ENCODE measurements at regions not wholly inside any gene's neighbourhood (a gene's known extent, or its start where the extent isn't known, plus 50 kb on each side); places are given as distances from the start of the nearest gene placed in this dataset.

DNA sequence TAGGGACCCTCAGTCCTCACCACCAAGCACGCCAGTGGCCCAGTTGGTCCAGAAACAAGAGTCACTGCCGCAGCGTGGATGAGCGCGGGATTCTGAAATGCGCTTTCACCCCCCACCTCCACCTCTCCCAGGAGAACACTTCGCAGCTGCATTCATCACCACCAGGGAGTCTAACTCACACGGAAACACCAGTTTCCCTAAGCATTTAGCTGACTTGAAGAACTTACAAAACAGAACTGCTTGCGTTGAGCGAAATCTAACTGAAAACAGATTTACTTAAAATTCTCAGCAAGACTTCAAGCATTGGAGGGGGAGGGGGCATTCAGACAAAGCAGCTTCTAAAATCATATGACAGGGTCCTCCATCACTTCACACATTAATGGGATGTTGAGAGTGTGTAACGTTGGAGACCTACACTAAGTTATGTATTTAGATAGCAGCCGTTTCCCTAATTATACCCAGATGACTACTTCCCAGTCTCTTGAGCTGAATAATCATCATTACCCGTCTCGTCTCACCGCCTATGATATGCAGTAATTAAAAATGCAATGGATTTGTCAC, 258.2 kb upstream of the IRS2 start:
- Histone ChIP-seq H3K27me3 (ENCODE audit: insufficient read depth, low read length) (no peaks in the 10 kb centered on the region), H3K79me2 (ENCODE audit: insufficient read depth, low read length) (no peaks in the 10 kb centered on the region), H3K4me1 (ENCODE audit: insufficient read depth, low read length) (peaks cover 3% of the 10 kb centered on the region; the same call in 1 of the 2 replicates), H4K5ac (ENCODE audit: insufficient read length, low read depth, low read length) (no peak overlapping the region), H3K56ac (ENCODE audit: insufficient read length, low read depth, low read length) (no peak overlapping the region), H2BK12ac (ENCODE audit: insufficient read length, low read depth, low read length) (no peak overlapping the region), H4K8ac (replicated peaks; ENCODE audit: insufficient read length, low read depth, low read length) (no peak overlapping the region), H2AFZ (ENCODE audit: low read length) (no peak overlapping the region), H3K79me1 (ENCODE audit: insufficient read depth, low read depth, low read length, poor library complexity, severe bottlenecking) (no peaks in the 10 kb centered on the region), H3K4me2 (ENCODE audit: insufficient read depth, insufficient read length, low read length) (peak overlapping the region; percentile 3), H3K9ac (ENCODE audit: extremely low read depth, insufficient read length, low read length) (no peak overlapping the region), H3K23me2 (ENCODE audit: insufficient read length, low read depth, low read length, poor library complexity, severe bottlenecking) (no peaks in the 10 kb centered on the region), H3K9me3 (ENCODE audit: control insufficient read depth, low read depth, low read length) (no peaks in the 10 kb centered on the region), H3K4ac (ENCODE audit: low read depth, low read length) (no peak overlapping the region), H2BK15ac (ENCODE audit: low read depth, low read length) (no peak overlapping the region), H3T11ph (ENCODE audit: low read length) (no peak overlapping the region), H3K27ac (ENCODE audit: insufficient read length, low read depth, low read length) (no peak overlapping the region), H2AK5ac (ENCODE audit: insufficient read length, low read length) (no peak overlapping the region), H3K14ac (ENCODE audit: insufficient read depth, low read length) (no peak overlapping the region), H4K20me1 (ENCODE audit: control insufficient read depth, insufficient read depth, insufficient read length) (no peaks in the 10 kb centered on the region), H2BK20ac (ENCODE audit: low read depth, low read length, poor library complexity, severe bottlenecking) (no peak overlapping the region), H3K18ac (ENCODE audit: insufficient read length, low read depth, low read length) (no peak overlapping the region), H4K91ac (ENCODE audit: insufficient read length, low read depth, low read length) (no peak overlapping the region), H2BK120ac (ENCODE audit: low read depth, low read length, poor library complexity, severe bottlenecking) (no peak overlapping the region), H2BK5ac (ENCODE audit: insufficient read length, low read length) (no peak overlapping the region), H3K23ac (ENCODE audit: insufficient read length, low read depth, low read length) (no peak overlapping the region)
- H3K27me3 Mint-ChIP-seq (ENCODE audit: low read depth): peaks cover 23% of the 10 kb centered on the region
- H3K9me3 Mint-ChIP-seq: peaks cover 0 to 2% of the 10 kb centered on the region in 2 experiments; a peak in 1 of 5 replicates
- TF ChIP-seq CTCF (conservative IDR thresholded peaks at IDR 0.05): no peak
- peaks cover 21 to 25% of the 10 kb centered on the region in 2 experiments for H3K4me1 Mint-ChIP-seq
- 0 out of 7 replicates have a peak, but pooled peaks cover 0 to 1% (median 0%) of the 10 kb centered on the region in 3 experiments for H3K36me3 Mint-ChIP-seq (ENCODE audit: insufficient read depth in 1 of 3, low read depth in 3 of 3)
- no peak for DNase-seq
- peak overlapping the region in 1 of 2 experiments; percentile 54; a peak in 2 of 5 replicates for H3K4me3 Mint-ChIP-seq
- no CpG with 5 or more reads among the region's 15 CpGs for WGBS (ENCODE audit: extremely low coverage, insufficient read length, low lambda C conversion rate)
- H3K27ac Mint-ChIP-seq: no peak overlapping the region
